ENCODE measurements at regions not wholly inside any gene's neighbourhood (a gene's known extent, or its start where the extent isn't known, plus 50 kb on each side); places are given as distances from the start of the nearest gene placed in this dataset.
A peak's percentile ranks its signal among the peaks of the same experiment; 100 is the strongest.
"Not testable (repeated sequence)": the region's sequence is repeated elsewhere in the genome, so short reads cannot be mapped to it uniquely, and the experiment has no call there.

DNA sequence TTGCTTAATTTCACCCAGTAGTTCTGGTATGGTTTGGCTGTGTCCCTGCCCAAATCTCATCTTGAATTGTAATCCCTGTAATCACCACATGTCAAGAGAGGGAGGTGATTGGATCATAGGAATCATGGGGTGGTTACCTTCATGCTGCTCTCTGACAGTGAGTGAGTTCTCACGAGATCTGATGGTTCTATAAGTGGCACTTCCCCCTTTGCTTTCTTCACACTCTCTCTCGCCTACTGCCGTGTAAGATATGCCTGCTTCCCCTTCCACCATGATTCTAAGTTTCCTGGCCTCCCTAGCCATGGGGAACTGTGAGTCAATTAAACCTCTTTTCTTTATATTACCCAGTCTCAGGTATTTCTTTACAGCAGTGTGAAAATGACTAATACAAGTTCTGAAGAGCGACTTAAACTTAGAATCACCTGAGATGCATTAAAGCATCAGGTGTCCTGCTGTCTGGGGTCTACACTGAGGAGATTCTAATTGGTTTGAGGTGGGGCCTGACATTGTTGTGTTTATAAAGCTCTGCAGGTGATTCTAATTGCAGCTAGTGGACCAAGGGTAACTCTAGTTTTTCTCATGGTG, 82.1 kb upstream of the DTNBP1 start:
- Mint-ChIP-seq H3K4me1 (peaks cover 3% of the 10 kb centered on the region), H3K4me3 (no peak overlapping the region), H3K36me3 (no peaks in the 10 kb centered on the region), H3K9me3 (peaks cover 3 to 16% (median 10%) of the 10 kb centered on the region in 7 donors), H3K27ac (peak overlapping the region in 1 of 7 donors; percentile 8), H3K27me3 (ENCODE audit: low read depth in 3 of 3) (no peaks in the 10 kb centered on the region)
- Histone ChIP-seq H2AFZ (ENCODE audit: insufficient read depth, low read depth, low read length, poor library complexity, severe bottlenecking) (no peak overlapping the region), H3K36me3 (replicated peaks in 1 of 2; ENCODE audit: control insufficient read depth in 1 of 2, insufficient read depth in 2 of 2, low read length in 2 of 2) (no peaks in the 10 kb centered on the region), H3K27me3 (ENCODE audit: control insufficient read depth in 2 of 2, insufficient read depth in 2 of 2, low read length in 2 of 2) (no peaks in the 10 kb centered on the region), H3K4me3 (replicated peaks in 1 of 3; ENCODE audit: low read depth in 2 of 3, low read length in 3 of 3) (no peak overlapping the region), H3K79me2 (ENCODE audit: insufficient read depth, low read length) (no peaks in the 10 kb centered on the region), H3K9me3 (replicated peaks in 1 of 2; ENCODE audit: control insufficient read depth in 1 of 2, insufficient read depth in 1 of 2, low read length in 2 of 2) (peaks cover 6 to 7% of the 10 kb centered on the region in 2 donors), H3K27ac (ENCODE audit: low read depth in 1 of 2, low read length in 2 of 2) (no peak overlapping the region), H3K9ac (ENCODE audit: insufficient read depth, low read length, poor library complexity, severe bottlenecking) (no peak overlapping the region), H4K20me1 (ENCODE audit: insufficient read depth, low read length) (no peaks in the 10 kb centered on the region), H3K4me1 (ENCODE audit: control insufficient read depth in 1 of 2, insufficient read depth in 2 of 2, low read length in 2 of 2) (no peaks in the 10 kb centered on the region), H3K4me2 (replicated peaks; ENCODE audit: extremely low read depth, low read length, poor library complexity, severe bottlenecking) (no peak overlapping the region)
- WGBS (ENCODE audit: insufficient coverage) = 0% methylated on average over 2 of the region's 4 CpGs
- TF ChIP-seq CTCF (IDR thresholded peaks at IDR 0.05) = no peak
- peak; percentile 14 to 33 (median 30) for DNase-seq
- intact Hi-C loops (cut with micrococcal nuclease) = no loop called here

DNA sequence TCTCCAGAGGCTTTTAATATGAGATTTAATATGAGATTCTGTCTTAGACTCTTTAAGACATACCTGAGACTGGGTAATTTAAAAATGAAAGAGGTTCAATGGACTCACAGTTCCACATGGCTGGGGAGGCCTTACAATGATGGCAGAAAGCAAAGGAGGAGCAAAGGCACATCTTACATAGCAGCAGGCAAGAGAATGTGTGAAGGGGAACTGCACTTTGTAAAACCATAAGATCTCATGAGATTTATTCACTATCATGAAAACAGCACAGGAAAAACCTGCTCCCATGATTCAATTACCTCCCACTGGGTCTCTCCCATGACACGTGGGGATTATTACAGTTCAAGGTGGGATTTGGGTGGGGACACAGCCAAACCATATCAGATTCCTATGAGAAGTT, 79.2 kb upstream of the DTNBP1 start:
- H3K27ac ChIP-seq (ENCODE audit: low read depth in 1 of 2, low read length in 2 of 2); H3K36me3 ChIP-seq (replicated peaks in 1 of 2; ENCODE audit: control insufficient read depth in 1 of 2, insufficient read depth in 2 of 2, low read length in 2 of 2); H3K27ac Mint-ChIP-seq; H4K20me1 ChIP-seq (ENCODE audit: insufficient read depth, low read length); H3K4me2 ChIP-seq (replicated peaks; ENCODE audit: extremely low read depth, low read length, poor library complexity, severe bottlenecking); H3K4me3 Mint-ChIP-seq; intact Hi-C loops (cut with micrococcal nuclease); H3K4me1 Mint-ChIP-seq; H3K4me1 ChIP-seq (ENCODE audit: control insufficient read depth in 1 of 2, insufficient read depth in 2 of 2, low read length in 2 of 2); H3K27me3 ChIP-seq (ENCODE audit: control insufficient read depth in 2 of 2, insufficient read depth in 2 of 2, low read length in 2 of 2); DNase-seq; H3K9ac ChIP-seq (ENCODE audit: insufficient read depth, low read length, poor library complexity, severe bottlenecking); H3K79me2 ChIP-seq (ENCODE audit: insufficient read depth, low read length); H3K9me3 ChIP-seq (replicated peaks in 1 of 2; ENCODE audit: control insufficient read depth in 1 of 2, insufficient read depth in 1 of 2, low read length in 2 of 2); H3K27me3 Mint-ChIP-seq (ENCODE audit: low read depth in 3 of 3); H2AFZ ChIP-seq (ENCODE audit: insufficient read depth, low read depth, low read length, poor library complexity, severe bottlenecking); H3K36me3 Mint-ChIP-seq; H3K4me3 ChIP-seq (replicated peaks in 1 of 3; ENCODE audit: low read depth in 2 of 3, low read length in 3 of 3): not testable (repeated sequence)
- H3K9me3 Mint-ChIP-seq = peaks cover 7 to 18% (median 10%) of the 10 kb centered on the region in 7 donors
- no CpG with 5 or more reads among the region's 1 CpG for WGBS (ENCODE audit: insufficient coverage)

All from CD14-positive monocyte (primary cell).